HG03378 (cell line): ENCODE measurements at regions not wholly inside any gene's neighbourhood (a gene's known extent, or its start where the extent isn't known, plus 50 kb on each side); places are given as distances from the start of the nearest gene placed in this dataset.
A peak's percentile ranks its signal among the peaks of the same experiment; 100 is the strongest.
"Not testable (repeated sequence)": the region's sequence is repeated elsewhere in the genome, so short reads cannot be mapped to it uniquely, and the experiment has no call there.

Experiments
- ATAC-seq: cut with Tn5 transposase; IDR thresholded peaks from one replicate; pipeline ENCODE4 v1.9.1; 2021; ENCODE audit warnings: mild to moderate bottlenecking, moderate library complexity; ENCODE audit not compliant: unreplicated experiment

- peak; percentile 94 for ATAC-seq
Observed at GRCh38 chr6:15936503-15936902, 192.4 kb upstream of the MYLIP start.

- ATAC-seq: no peak
Observed at GRCh38 chr6:15935661-15936060, 193.2 kb upstream of the MYLIP start.

DNA sequence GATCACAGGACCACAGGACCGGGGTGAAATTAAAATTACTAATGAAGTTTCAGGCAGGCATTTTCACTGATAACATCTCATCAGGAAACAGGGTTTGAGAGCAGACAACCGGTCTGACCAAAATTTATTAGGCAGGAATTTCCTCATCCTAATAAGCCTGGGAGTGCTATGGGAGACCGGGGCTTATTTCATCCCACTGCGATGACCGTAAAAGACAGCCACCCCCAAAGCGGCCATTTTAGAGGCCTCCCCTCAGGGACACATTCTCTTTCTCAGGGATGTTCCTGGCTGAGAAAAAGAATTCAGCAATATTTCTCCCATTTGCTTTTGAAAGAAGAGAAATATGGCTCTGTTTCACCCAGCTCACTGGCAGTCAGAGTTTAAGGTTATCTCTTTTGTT is 197.2 kb upstream of the MYLIP start:
- not testable (repeated sequence) for ATAC-seq

GRCh38 chr6:15930207-15930606 is 198.7 kb upstream of the MYLIP start:
- ATAC-seq: no peak

DNA sequence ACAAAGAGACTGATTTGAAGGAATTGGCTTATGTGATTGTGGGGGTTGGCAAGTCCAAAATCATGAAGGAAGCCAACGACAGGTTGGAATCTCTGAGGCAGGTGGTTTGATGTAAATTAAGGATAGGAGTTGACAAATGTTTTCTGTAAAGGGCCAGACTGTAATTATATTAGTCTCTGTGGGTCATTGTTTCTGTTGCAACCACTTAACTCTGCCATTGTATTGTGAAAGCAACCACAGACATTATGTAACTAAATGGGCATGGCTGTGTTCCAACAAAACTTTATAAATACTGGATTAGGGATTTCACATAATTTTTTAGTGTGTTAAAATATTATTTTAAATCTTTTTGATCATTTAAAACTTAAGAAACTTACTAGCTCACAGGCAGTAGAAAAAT is 199.2 kb upstream of the MYLIP start:
- ATAC-seq: no peak

DNA sequence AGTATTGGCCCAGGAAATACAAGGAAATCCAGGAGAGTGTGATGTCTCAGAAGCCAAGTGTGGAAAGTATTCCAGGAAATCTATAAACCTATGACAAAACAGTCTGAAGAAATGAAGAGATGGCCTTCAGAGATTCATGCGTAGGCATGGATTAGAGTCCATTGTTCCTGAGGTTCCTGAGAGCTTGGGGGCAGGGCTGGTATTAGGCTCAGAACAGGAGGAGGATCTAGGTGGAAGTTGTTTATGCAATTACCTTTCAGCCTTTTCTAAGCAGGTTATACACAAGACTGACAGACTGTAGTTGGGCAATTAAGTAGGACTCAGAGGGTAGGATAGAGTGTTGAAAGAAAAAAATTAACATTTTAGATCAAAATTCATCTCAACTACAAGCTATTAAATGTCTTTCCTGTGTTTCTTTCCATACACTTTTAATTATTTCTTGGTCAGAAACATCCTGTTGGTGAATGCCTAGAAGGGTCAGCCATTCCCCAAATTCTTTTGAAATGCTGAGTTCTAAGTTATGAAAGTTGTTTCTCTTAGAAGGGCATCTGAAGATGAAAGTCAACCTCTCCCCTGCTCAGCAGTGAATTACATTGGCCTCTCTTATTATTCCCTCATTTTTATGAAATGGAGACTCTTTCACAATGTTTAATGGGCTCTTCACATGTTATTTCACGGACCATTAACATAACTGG is 201.2 kb upstream of the MYLIP start:
- no peak for ATAC-seq

- no peak for ATAC-seq
Observed at GRCh38 chr6:15926256-15926655, 202.6 kb upstream of the MYLIP start.

GRCh38 chr6:15924893-15925292 is 204.0 kb upstream of the MYLIP start:
- no peak for ATAC-seq

GRCh38 chr6:15922510-15923250 is 206.2 kb upstream of the MYLIP start:
- ATAC-seq: no peak

- ATAC-seq: no peak
Observed at GRCh38 chr6:15921243-15921642, 207.6 kb upstream of the MYLIP start.

- no peak for ATAC-seq
Observed at GRCh38 chr6:15916581-15916980, 212.3 kb upstream of the MYLIP start.

GRCh38 chr6:15915508-15916178 is 213.2 kb upstream of the MYLIP start:
- ATAC-seq: no peak

DNA sequence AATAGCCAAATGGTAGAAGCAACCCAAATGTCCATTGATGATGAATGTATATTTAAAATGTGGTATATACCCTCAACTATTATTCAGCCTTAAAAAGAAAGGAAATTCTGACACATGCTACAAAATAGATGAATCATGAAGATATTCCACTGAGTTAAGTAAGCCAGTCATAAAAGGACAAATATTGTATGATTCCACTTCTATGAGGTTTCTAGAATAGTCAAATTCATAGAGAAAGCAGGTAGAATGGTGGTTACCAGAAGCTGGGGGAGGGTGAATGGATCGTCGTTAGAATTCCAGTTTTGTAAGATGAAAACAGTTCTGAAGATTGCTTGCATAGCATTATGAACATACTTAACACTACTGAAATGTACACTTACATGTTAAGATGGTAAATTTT is 214.3 kb upstream of the MYLIP start:
- no peak for ATAC-seq

DNA sequence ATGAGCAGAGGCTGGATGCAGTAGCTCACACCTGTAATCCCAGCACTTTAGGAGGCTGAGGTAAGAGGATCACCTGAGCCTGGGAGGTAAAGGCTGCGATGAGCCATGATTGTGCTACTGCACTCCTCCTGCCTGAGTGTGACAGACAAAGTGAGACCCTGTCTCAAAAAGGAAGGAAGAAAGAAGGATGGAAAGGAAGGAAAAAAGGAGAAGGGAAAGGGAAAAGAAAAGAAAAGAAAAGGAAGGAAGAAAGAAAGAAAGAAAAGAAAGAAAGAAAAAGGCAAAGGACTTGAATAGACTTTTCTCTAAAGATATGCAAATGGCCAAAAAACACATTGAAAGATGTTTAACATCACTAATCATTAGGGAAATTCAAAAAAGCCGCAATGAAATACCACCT is 215.3 kb upstream of the MYLIP start:
- ATAC-seq: no peak

GRCh38 chr6:15912505-15913400 is 216.1 kb upstream of the MYLIP start:
- ATAC-seq: no peak

DNA sequence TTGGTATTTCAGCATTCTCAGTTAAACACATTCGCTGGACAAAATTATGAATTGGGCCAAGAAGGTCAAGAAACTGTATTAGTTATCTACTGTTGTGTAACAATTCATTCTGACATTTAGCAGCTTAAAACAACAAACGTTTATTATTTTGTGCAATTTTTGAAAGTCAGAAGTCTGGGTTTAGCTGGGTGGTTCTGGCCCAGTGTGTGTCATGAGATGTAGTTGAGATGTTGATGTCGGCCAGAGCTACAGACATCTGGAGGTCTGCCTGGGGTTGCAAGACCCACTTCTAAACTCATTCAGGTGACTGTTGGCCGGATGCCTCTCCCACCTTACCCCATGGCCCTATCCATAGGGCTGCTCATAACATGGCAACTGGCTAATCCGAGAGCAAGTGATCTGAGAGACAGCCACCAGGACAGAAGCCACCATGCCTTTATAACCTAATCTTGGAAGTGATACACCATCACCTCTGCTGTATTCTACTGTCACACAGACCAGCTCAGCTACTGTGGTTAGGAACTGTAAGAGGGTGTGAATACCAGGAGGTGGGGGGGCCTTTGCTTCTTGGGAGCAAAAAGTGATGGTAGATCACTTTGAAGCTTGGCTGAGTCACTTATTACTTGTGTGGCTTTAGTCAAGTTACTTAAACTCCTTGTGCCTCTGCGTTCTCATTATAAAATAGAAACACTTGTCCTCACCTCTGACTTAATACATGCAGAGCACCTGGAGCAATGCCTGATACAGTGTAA is 217.0 kb upstream of the MYLIP start:
- no peak for ATAC-seq

DNA sequence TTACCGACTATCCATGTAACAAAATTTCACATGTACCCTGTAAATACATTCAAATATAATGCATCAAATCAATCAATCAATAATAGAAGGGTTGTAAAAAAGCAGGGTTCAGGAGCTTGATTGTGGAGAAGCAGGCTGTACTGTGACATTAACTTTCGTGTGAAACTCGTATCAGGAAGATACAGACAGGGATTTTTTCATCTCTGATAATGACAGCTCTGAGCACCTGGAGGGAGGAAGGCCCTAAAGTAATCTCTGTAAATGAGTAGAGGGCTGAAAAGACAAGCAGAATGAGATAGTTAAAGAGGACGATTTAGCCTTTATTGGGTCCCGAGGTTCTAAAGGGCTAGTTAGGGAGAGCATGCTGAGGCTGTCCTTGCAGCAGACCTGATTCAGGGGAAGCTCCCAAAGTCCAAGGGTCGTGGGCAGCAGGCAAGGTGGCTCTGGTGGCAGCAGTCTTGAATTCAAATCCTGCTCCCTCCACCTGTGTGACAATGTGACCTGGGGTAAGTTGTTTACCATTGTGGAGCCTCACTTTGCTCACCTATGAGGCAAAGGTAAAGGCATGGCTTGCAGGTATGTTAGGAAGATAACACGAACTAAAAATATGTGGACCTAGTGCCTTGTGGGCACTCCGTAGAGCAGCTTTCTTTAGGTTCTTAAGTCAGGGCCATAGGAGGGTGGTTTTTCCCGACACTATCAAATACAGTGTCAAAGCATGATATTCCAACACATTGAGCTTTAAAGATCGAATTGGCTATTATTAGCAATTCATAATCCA is 219.4 kb upstream of the MYLIP start:
- ATAC-seq: no peak

DNA sequence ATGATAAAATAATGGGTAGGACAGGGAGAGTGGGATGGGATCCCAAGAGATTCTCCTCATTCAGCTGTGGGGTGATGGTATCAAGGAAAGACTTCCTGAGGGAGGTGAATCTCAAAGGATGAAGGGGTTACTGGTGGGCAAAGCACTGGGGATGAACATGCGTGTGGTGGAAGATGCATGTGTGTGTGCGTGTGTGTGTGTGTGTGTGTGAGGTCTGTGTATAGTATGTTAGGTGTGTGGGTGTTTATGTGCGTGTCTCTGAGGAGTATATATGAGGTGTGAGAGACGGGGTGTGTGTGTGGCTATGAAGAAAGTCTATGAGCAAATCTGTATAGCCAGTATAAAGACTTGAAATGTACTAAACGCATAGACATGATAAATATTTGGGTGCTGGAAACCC is 220.0 kb upstream of the MYLIP start:
- ATAC-seq: no peak

DNA sequence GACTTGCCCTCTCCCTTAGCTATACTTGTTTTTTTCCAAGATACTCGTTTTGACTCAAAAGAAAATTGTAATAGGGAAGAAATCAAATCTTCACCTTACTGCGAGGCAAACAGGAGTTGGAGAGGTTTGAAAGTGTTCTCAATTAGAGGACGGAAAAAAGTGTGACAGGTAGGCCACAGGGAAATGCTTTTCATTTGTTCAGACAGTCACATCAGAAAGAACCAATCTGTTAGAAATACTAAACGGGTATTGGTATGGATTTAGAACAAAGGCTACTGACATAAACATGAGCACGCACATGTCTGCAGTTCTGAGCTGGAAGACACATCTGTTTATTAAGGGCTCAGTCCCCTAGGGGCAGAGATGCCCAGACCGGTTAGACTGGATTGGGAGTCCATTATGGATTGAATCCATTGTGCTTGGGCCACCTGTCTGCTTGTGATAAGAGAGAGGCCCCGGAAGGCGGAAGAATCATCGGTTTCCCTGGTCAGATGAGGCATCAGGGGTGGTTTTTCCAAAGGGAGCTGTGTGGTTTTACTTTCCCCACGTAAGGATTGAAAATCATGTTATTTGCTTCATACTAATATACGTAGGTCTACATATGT is 220.9 kb upstream of the MYLIP start:
- no peak for ATAC-seq
